HEK293 (cell line): ENCODE measurements at regions not wholly inside any gene's neighbourhood (a gene's known extent, or its start where the extent isn't known, plus 50 kb on each side); places are given as distances from the start of the nearest gene placed in this dataset.
"Not testable (repeated sequence)": the region's sequence is repeated elsewhere in the genome, so short reads cannot be mapped to it uniquely, and the experiment has no call there.

Experiments used
- CTCF ChIA-PET: fragments of 350-600 bp; formaldehyde crosslinking; extraction: SDS; loops from one replicate; lab custom pipeline; 2021; ENCODE audit warnings: antibody characterized with exemption; lab: Yijun Ruan, JAX
- POLR2A ChIA-PET: fragments of 300-600 bp; formaldehyde crosslinking; extraction: SDS; loops from one replicate; lab custom pipeline; 2020; ENCODE audit warnings: antibody characterized with exemption, inconsistent platforms; lab: Yijun Ruan, JAX
- H3K27ac ChIP-seq: fragments of 200-500 bp; sonication (Bioruptor generic); 2 replicates; pipeline ENCODE4 v1.5.1; 2014; ENCODE audit warnings: low read depth, low read length, control low read depth, inconsistent platforms; ENCODE audit errors: extremely low read depth
- H3K36me3 ChIP-seq, 2 experiments: fragments of 200-500 bp in 1 of 2; sonication (Bioruptor generic) in 1 of 2; 1 replicate in 1 of 2; 2 replicates in 1 of 2; pipeline ENCODE4 v1.5.1; 2014 to 2017; ENCODE audit warnings: inconsistent platforms in 2 of 2, low read length in 2 of 2; ENCODE audit not compliant: control insufficient read depth in 2 of 2, insufficient read depth in 1 of 2
- H3K4me1 ChIP-seq: fragments of 200-500 bp; sonication (Bioruptor generic); 2 replicates; pipeline ENCODE4 v1.5.1; 2014; ENCODE audit warnings: mild to moderate bottlenecking, low read length, inconsistent platforms; ENCODE audit not compliant: control insufficient read depth, insufficient read depth
- H3K4me3 ChIP-seq: 2 replicates; pipeline ENCODE4 v1.5.1; 2011; ENCODE audit warnings: low read depth, mild to moderate bottlenecking, control low read depth, low read length, moderate library complexity
- H3K9me3 ChIP-seq: fragments of 200-500 bp; sonication (Bioruptor generic); 2 replicates; pipeline ENCODE4 v1.5.1; 2014; ENCODE audit warnings: low read depth, low read length, inconsistent platforms; ENCODE audit not compliant: control insufficient read depth, insufficient read depth
- BCL11A ChIP-seq: fragments of 450-650 bp; formaldehyde crosslinking; IDR thresholded peaks from 2 replicates; pipeline ENCODE4 v1.5.1; 2016; ENCODE audit warnings: low read depth, missing biosample characterization, missing genetic modification characterization
- MYNN ChIP-seq: fragments of 450-650 bp; formaldehyde crosslinking; IDR thresholded peaks from 2 replicates; pipeline ENCODE4 v1.5.1; 2016; ENCODE audit warnings: missing biosample characterization, missing genetic modification characterization, borderline replicate concordance
- MZF1 ChIP-seq: fragments of 450-650 bp; formaldehyde crosslinking; IDR thresholded peaks from 2 replicates; pipeline ENCODE4 v1.5.1; 2017; ENCODE audit warnings: missing biosample characterization, missing genetic modification characterization, borderline replicate concordance
- PATZ1 ChIP-seq: fragments of 450-650 bp; formaldehyde crosslinking; IDR thresholded peaks from 2 replicates; pipeline ENCODE4 v1.5.1; 2016; ENCODE audit warnings: missing biosample characterization, missing genetic modification characterization
- PBX3 ChIP-seq: sonication (generic); formaldehyde crosslinking; IDR thresholded peaks from 2 replicates; pipeline ENCODE4 v1.8.1; 2022; ENCODE audit warnings: mild to moderate bottlenecking, moderate library complexity, missing genetic modification reagents
- ZBTB26 ChIP-seq: fragments of 450-650 bp; formaldehyde crosslinking; optimal IDR thresholded peaks from 2 replicates; pipeline ENCODE3; 2016; ENCODE audit warnings: missing biosample characterization, mild to moderate bottlenecking, missing genetic modification characterization
- ZFP3 ChIP-seq: fragments of 450-650 bp; formaldehyde crosslinking; IDR thresholded peaks from 2 replicates; pipeline ENCODE4 v1.5.1; 2016; ENCODE audit warnings: low read depth, missing biosample characterization, missing genetic modification characterization
- ZNF184 ChIP-seq: fragments of 450-650 bp; IDR thresholded peaks from 2 replicates; pipeline ENCODE4 v1.5.1; 2018; ENCODE audit warnings: missing biosample characterization, mild to moderate bottlenecking, missing genetic modification characterization
- ZNF311 ChIP-seq: fragments of 450-650 bp; formaldehyde crosslinking; IDR thresholded peaks from 2 replicates; pipeline ENCODE4 v1.5.1; 2017; ENCODE audit warnings: missing biosample characterization, missing genetic modification characterization, borderline replicate concordance
- ZNF324 ChIP-seq: fragments of 450-650 bp; formaldehyde crosslinking; IDR thresholded peaks from 2 replicates; pipeline ENCODE4 v1.5.1; 2016; ENCODE audit warnings: missing biosample characterization, missing genetic modification characterization
- ZNF341 ChIP-seq: fragments of 450-650 bp; formaldehyde crosslinking; IDR thresholded peaks from 2 replicates; pipeline ENCODE4; 2016; ENCODE audit warnings: low read depth, missing biosample characterization, missing genetic modification characterization
- ZNF394 ChIP-seq: fragments of 450-650 bp; formaldehyde crosslinking; IDR thresholded peaks from 2 replicates; pipeline ENCODE4 v1.5.1; 2016; ENCODE audit warnings: missing biosample characterization, missing genetic modification characterization, mild to moderate bottlenecking, moderate library complexity, borderline replicate concordance
- ZNF555 ChIP-seq: fragments of 450-650 bp; formaldehyde crosslinking; conservative IDR thresholded peaks from 2 replicates; pipeline ENCODE4 v1.5.1; 2017; ENCODE audit warnings: missing biosample characterization, mild to moderate bottlenecking, missing genetic modification characterization, inconsistent platforms
- ZNF558 ChIP-seq: fragments of 450-650 bp; formaldehyde crosslinking; IDR thresholded peaks from 2 replicates; pipeline ENCODE4 v1.5.1; 2016; ENCODE audit warnings: missing biosample characterization, missing genetic modification characterization
- ZNF560 ChIP-seq: fragments of 450-650 bp; formaldehyde crosslinking; IDR thresholded peaks from 2 replicates; pipeline ENCODE4 v1.5.1; 2017; ENCODE audit warnings: missing biosample characterization, missing genetic modification characterization, borderline replicate concordance
- ZNF580 ChIP-seq: fragments of 450-650 bp; formaldehyde crosslinking; IDR thresholded peaks from 2 replicates; pipeline ENCODE4 v1.5.1; 2016; ENCODE audit warnings: missing biosample characterization, missing genetic modification characterization
- ZNF610 ChIP-seq: fragments of 450-650 bp; formaldehyde crosslinking; IDR thresholded peaks from 2 replicates; pipeline ENCODE4 v1.5.1; 2016; ENCODE audit warnings: missing biosample characterization, missing genetic modification characterization, borderline replicate concordance
- ZNF639 ChIP-seq: fragments of 450-650 bp; formaldehyde crosslinking; IDR thresholded peaks from 2 replicates; pipeline ENCODE4 v1.5.1; 2016; ENCODE audit warnings: missing biosample characterization, missing genetic modification characterization
- ZNF654 ChIP-seq: fragments of 450-650 bp; formaldehyde crosslinking; IDR thresholded peaks from 2 replicates; pipeline ENCODE4 v1.5.1; 2016; ENCODE audit warnings: low read depth, missing biosample characterization, missing genetic modification characterization
- ZNF658 ChIP-seq: fragments of 450-650 bp; formaldehyde crosslinking; IDR thresholded peaks from 2 replicates; pipeline ENCODE4; 2016; ENCODE audit warnings: missing biosample characterization, missing genetic modification characterization
- ZNF768 ChIP-seq: fragments of 450-650 bp; formaldehyde crosslinking; IDR thresholded peaks from 2 replicates; pipeline ENCODE4 v1.5.1; 2018; ENCODE audit warnings: missing biosample characterization, mild to moderate bottlenecking, missing genetic modification characterization

GRCh38 chrX:150229030-150229429 lies 134.1 kb upstream of the MAMLD1 start:
- POLR2A ChIA-PET = no interaction called here
- Histone ChIP-seq H3K9me3 (no peaks in the 10 kb centered on the region), H3K4me3 (no peak overlapping the region), H3K4me1 (no peaks in the 10 kb centered on the region), H3K36me3 (no peaks in the 10 kb centered on the region)
- CTCF ChIA-PET = no interaction called here
- no peak for TF ChIP-seq ZNF394 (tag by site-specific recombination)
- TF ChIP-seq, all 188 proteins: peak for 0
- no peak overlapping the region for H3K27ac ChIP-seq

- ChIA-PET CTCF (no interaction called here), POLR2A (no interaction called here)
- Histone ChIP-seq H3K36me3 (no peaks in the 10 kb centered on the region), H3K4me3 (no peak overlapping the region), H3K9me3 (no peaks in the 10 kb centered on the region), H3K4me1 (no peaks in the 10 kb centered on the region), H3K27ac (no peak overlapping the region)
- TF ChIP-seq ZNF184 (tag by site-specific recombination) (no peak), ZNF610 (tag by site-specific recombination) (no peak), MYNN (tag by site-specific recombination) (no peak), ZNF639 (tag by site-specific recombination) (no peak), PBX3 (no peak), PATZ1 (tag by site-specific recombination) (no peak), ZNF324 (tag by site-specific recombination) (no peak), ZNF558 (tag by site-specific recombination) (no peak), ZNF768 (no peak), MZF1 (tag by site-specific recombination) (no peak), ZNF555 (tag by site-specific recombination) (no peak), BCL11A (tag by site-specific recombination) (no peak), ZNF311 (tag by site-specific recombination) (no peak), ZNF341 (no peak), ZFP3 (tag by site-specific recombination) (no peak), ZNF658 (no peak), ZNF654 (tag by site-specific recombination) (no peak), ZNF580 (no peak), ZBTB26 (tag by site-specific recombination) (no peak), ZNF560 (tag by site-specific recombination) (no peak)
Measured at GRCh38 chrX:150229481-150229880, 133.6 kb upstream of the MAMLD1 start.

- CTCF ChIA-PET = interaction anchor here (1.3 kb wide), 1 partner anchor 10 kb away, joined by 5 read pairs; no protein-coding TSS in a partner anchor
- H3K36me3 ChIP-seq, POLR2A ChIA-PET, H3K4me3 ChIP-seq, H3K4me1 ChIP-seq, H3K9me3 ChIP-seq, H3K27ac ChIP-seq: not testable (repeated sequence)
Measured at GRCh38 chrX:150230952-150231351, 132.2 kb upstream of the MAMLD1 start.

GRCh38 chrX:150231368-150231767 lies 131.7 kb upstream of the MAMLD1 start:
- CTCF ChIA-PET = interaction anchor here (1.3 to 1.6 kb wide), 2 partner anchors 9 to 134 kb away, joined by 4 to 5 read pairs; no protein-coding TSS in a partner anchor
- H3K9me3 ChIP-seq, POLR2A ChIA-PET, H3K27ac ChIP-seq, H3K4me3 ChIP-seq, H3K4me1 ChIP-seq, H3K36me3 ChIP-seq: not testable (repeated sequence)
